DOHH2 (cell line): ENCODE measurements at regions not wholly inside any gene's neighbourhood (a gene's known extent, or its start where the extent isn't known, plus 50 kb on each side); places are given as distances from the start of the nearest gene placed in this dataset.

Source experiments
- H3F3A ChIP-seq: fragments of 200-600 bp; sonication (generic), shearing (Covaris generic); 2 replicates; pipeline ENCODE4 v1.6.0; 2016; ENCODE audit warnings: antibody characterized with exemption, mild to moderate bottlenecking; ENCODE audit not compliant: control insufficient read depth, insufficient read depth
- H3K27ac ChIP-seq: fragments of 200-600 bp; sonication (generic); 2 replicates; pipeline ENCODE4 v1.5.1; 2014; ENCODE audit warnings: low read depth, mild to moderate bottlenecking, low read length, moderate library complexity
- H3K27me3 ChIP-seq: fragments of 200-600 bp; sonication (generic); 2 replicates; pipeline ENCODE4 v1.6.1; 2014; ENCODE audit warnings: mild to moderate bottlenecking, low read length, mixed read lengths; ENCODE audit not compliant: control insufficient read depth
- H3K36me3 ChIP-seq: fragments of 200-600 bp; sonication (generic); 2 replicates; pipeline ENCODE4 v1.6.1; 2014; ENCODE audit warnings: mild to moderate bottlenecking, low read length, moderate library complexity, mixed read lengths; ENCODE audit not compliant: control insufficient read depth
- H3K4me1 ChIP-seq: fragments of 200-600 bp; sonication (generic); 2 replicates; pipeline ENCODE4 v1.6.1; 2014; ENCODE audit warnings: mild to moderate bottlenecking, low read length, mixed read lengths; ENCODE audit not compliant: control insufficient read depth
- H3K4me2 ChIP-seq: fragments of 200-600 bp; sonication (generic); 2 replicates; pipeline ENCODE4 v1.6.0; 2014; ENCODE audit warnings: mild to moderate bottlenecking, low read length, moderate library complexity
- H3K4me3 ChIP-seq: fragments of 200-600 bp; sonication (generic); 2 replicates; pipeline ENCODE4 v1.5.1; 2014; ENCODE audit warnings: mild to moderate bottlenecking, low read length, mixed read lengths
- H3K79me2 ChIP-seq: fragments of 200-600 bp; sonication (generic); 2 replicates; pipeline ENCODE4 v1.6.1; 2014; ENCODE audit warnings: mild to moderate bottlenecking, low read length, mixed read lengths; ENCODE audit not compliant: control insufficient read depth
- H3K9me2 ChIP-seq: fragments of 200-600 bp; sonication (generic); replicated peaks from 2 replicates; pipeline ENCODE4 v1.6.1; 2014; ENCODE audit warnings: mild to moderate bottlenecking, low read length, mixed read lengths; ENCODE audit not compliant: control insufficient read depth
- H3K9me3 ChIP-seq: fragments of 200-600 bp; sonication (generic); 2 replicates; pipeline ENCODE4 v1.6.1; 2014; ENCODE audit warnings: antibody characterized with exemption, low read length, mixed read lengths; ENCODE audit not compliant: control insufficient read depth, insufficient read depth
- H4K20me1 ChIP-seq: fragments of 200-600 bp; sonication (generic); 2 replicates; pipeline ENCODE4 v1.6.0; 2014; ENCODE audit warnings: low read depth, mild to moderate bottlenecking, antibody characterized with exemption, low read length, moderate library complexity; ENCODE audit not compliant: control insufficient read depth, insufficient read depth
- CTCF ChIP-seq: fragments of 200-600 bp; sonication (generic); IDR thresholded peaks from one replicate; pipeline ENCODE4 v1.5.1; 2014; ENCODE audit warnings: antibody characterized with exemption, mild to moderate bottlenecking, low read depth, low read length; ENCODE audit not compliant: poor library complexity, severe bottlenecking
- EZH2phosphoT487 ChIP-seq: fragments of 200-600 bp; sonication (generic); IDR thresholded peaks from 2 replicates; pipeline ENCODE4 v1.6.1; 2017; ENCODE audit warnings: borderline replicate concordance, mild to moderate bottlenecking, antibody characterized with exemption, low read length, moderate library complexity, mixed read lengths

- no peak for TF ChIP-seq CTCF
- no peak for TF ChIP-seq EZH2phosphoT487
- H3K79me2 ChIP-seq: no peaks in the 10 kb centered on the region
- H3K9me3 ChIP-seq: no peaks in the 10 kb centered on the region
- H3K27me3 ChIP-seq: no peaks in the 10 kb centered on the region
- no peak overlapping the region for H3K4me2 ChIP-seq
- H3K4me3 ChIP-seq: no peak overlapping the region
- no peaks in the 10 kb centered on the region for H4K20me1 ChIP-seq
- no peak overlapping the region for H3K27ac ChIP-seq
- H3K36me3 ChIP-seq: no peaks in the 10 kb centered on the region
- no peaks in the 10 kb centered on the region for H3K4me1 ChIP-seq
- peaks cover 3% of the 10 kb centered on the region; the same call in 1 of the 2 replicates for H3K9me2 ChIP-seq
- no peaks in the 10 kb centered on the region for H3F3A ChIP-seq
Measured at GRCh38 chr7:81111781-81112540, 193.1 kb upstream of the SEMA3C start.

- H3F3A ChIP-seq: no peaks in the 10 kb centered on the region
- TF ChIP-seq CTCF (no peak), EZH2phosphoT487 (no peak)
- no peak overlapping the region for H3K4me2 ChIP-seq
Measured at GRCh38 chr7:81111358-81111757, 192.5 kb upstream of the SEMA3C start.

GRCh38 chr7:81110673-81111072 lies 191.8 kb upstream of the SEMA3C start:
- no peaks in the 10 kb centered on the region for H3K79me2 ChIP-seq
- no peaks in the 10 kb centered on the region for H3F3A ChIP-seq
- H3K4me1 ChIP-seq: no peaks in the 10 kb centered on the region
- H3K4me3 ChIP-seq: no peak overlapping the region
- TF ChIP-seq EZH2phosphoT487 (no peak), CTCF (no peak)
- H3K27ac ChIP-seq: no peak overlapping the region
- H3K27me3 ChIP-seq: no peaks in the 10 kb centered on the region
- no peaks in the 10 kb centered on the region for H4K20me1 ChIP-seq
- no peak overlapping the region for H3K4me2 ChIP-seq
- no peaks in the 10 kb centered on the region for H3K36me3 ChIP-seq
- peaks cover 3% of the 10 kb centered on the region; the same call in 1 of the 2 replicates for H3K9me2 ChIP-seq
- H3K9me3 ChIP-seq: no peaks in the 10 kb centered on the region

More at GRCh38 chr7:81111358-81111757, 192.5 kb upstream of the SEMA3C start:
- no peaks in the 10 kb centered on the region for H3K79me2 ChIP-seq
- H4K20me1 ChIP-seq: no peaks in the 10 kb centered on the region
- H3K36me3 ChIP-seq: no peaks in the 10 kb centered on the region
- H3K4me1 ChIP-seq: no peaks in the 10 kb centered on the region
- no peaks in the 10 kb centered on the region for H3K9me3 ChIP-seq
- peaks cover 3% of the 10 kb centered on the region; the same call in 1 of the 2 replicates for H3K9me2 ChIP-seq
- H3K4me3 ChIP-seq: no peak overlapping the region
- H3K27ac ChIP-seq: no peak overlapping the region
- no peaks in the 10 kb centered on the region for H3K27me3 ChIP-seq
